ENCODE measurements at regions not wholly inside any gene's neighbourhood (a gene's known extent, or its start where the extent isn't known, plus 50 kb on each side); places are given as distances from the start of the nearest gene placed in this dataset.
"Not testable (repeated sequence)": the region's sequence is repeated elsewhere in the genome, so short reads cannot be mapped to it uniquely, and the experiment has no call there.

GRCh38 chr4:156294577-156294976 lies 340.9 kb upstream of the CTSO start:
- no peaks in the 10 kb centered on the region for H3K9me3 ChIP-seq
- ATAC-seq (peak; percentile 72), DNase-seq (no peak)
- H3K4me1 ChIP-seq = peaks cover 0 to 7% of the 10 kb centered on the region in 2 donors
- H3K36me3 ChIP-seq = no peaks in the 10 kb centered on the region
- H3K4me3 ChIP-seq = no peak overlapping the region
- intact Hi-C loops (cut with DNase I) = no loop called here
- H3K27ac ChIP-seq = no peak overlapping the region
- no peaks in the 10 kb centered on the region for H3K27me3 ChIP-seq
- no peak for TF ChIP-seq CTCF (IDR thresholded peaks at IDR 0.05)

- Histone ChIP-seq H3K4me1 (peaks cover 0 to 7% of the 10 kb centered on the region in 2 donors), H3K27me3 (no peaks in the 10 kb centered on the region), H3K27ac (no peak overlapping the region), H3K9me3 (no peaks in the 10 kb centered on the region), H3K4me3 (no peak overlapping the region), H3K36me3 (no peaks in the 10 kb centered on the region)
- TF ChIP-seq CTCF (IDR thresholded peaks at IDR 0.05) = no peak
- intact Hi-C loops (cut with DNase I) = no loop called here
- no peak for DNase-seq
- no peak for ATAC-seq
These were observed 340.1 kb upstream of the CTSO start for GRCh38 chr4:156293657-156294297.

DNA sequence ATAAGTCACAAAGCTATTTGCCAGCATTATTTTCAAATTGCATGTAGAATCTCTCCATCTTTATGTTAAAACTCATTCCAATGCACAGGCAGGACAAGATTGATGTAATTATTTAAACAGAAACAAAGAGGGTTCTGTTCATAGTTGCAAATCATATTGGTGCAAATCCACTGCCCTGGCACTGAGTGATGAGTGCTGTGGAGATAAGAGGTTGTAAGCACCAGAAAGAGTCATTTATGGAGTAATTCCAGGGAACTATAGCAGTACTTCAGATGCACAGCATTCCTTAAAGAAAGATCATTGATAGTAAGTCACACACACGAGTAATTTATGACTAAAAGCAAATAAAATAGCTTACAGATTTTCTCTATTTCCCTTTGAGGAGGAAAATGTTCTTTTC lies 337.7 kb upstream of the CTSO start:
- Histone ChIP-seq H3K9me3 (no peaks in the 10 kb centered on the region), H3K36me3 (no peaks in the 10 kb centered on the region), H3K27ac (no peak overlapping the region), H3K4me3 (no peak overlapping the region), H3K27me3 (no peaks in the 10 kb centered on the region), H3K4me1 (peaks cover 0 to 7% of the 10 kb centered on the region in 2 donors)
- peak; percentile 87 for ATAC-seq
- DNase-seq = no peak
- intact Hi-C loops (cut with DNase I) = no loop called here
- no peak for TF ChIP-seq CTCF (IDR thresholded peaks at IDR 0.05)

- Histone ChIP-seq H3K9me3 (no peaks in the 10 kb centered on the region), H3K4me1 (peaks cover 0 to 7% of the 10 kb centered on the region in 2 donors), H3K27ac (no peak overlapping the region), H3K27me3 (no peaks in the 10 kb centered on the region), H3K36me3 (no peaks in the 10 kb centered on the region), H3K4me3 (no peak overlapping the region)
- ATAC-seq (no peak), DNase-seq (no peak)
- intact Hi-C loops (cut with DNase I) = no loop called here
- no peak for TF ChIP-seq CTCF (IDR thresholded peaks at IDR 0.05)
These were observed 337.1 kb upstream of the CTSO start for GRCh38 chr4:156290811-156291210.

GRCh38 chr4:156290026-156290425 lies 336.4 kb upstream of the CTSO start:
- peak in 1 of 4 donors; percentile 37 for DNase-seq
- H3K4me3 ChIP-seq; H3K36me3 ChIP-seq; intact Hi-C loops (cut with DNase I); H3K9me3 ChIP-seq; H3K4me1 ChIP-seq; H3K27me3 ChIP-seq; ATAC-seq; H3K27ac ChIP-seq: not testable (repeated sequence)

DNA sequence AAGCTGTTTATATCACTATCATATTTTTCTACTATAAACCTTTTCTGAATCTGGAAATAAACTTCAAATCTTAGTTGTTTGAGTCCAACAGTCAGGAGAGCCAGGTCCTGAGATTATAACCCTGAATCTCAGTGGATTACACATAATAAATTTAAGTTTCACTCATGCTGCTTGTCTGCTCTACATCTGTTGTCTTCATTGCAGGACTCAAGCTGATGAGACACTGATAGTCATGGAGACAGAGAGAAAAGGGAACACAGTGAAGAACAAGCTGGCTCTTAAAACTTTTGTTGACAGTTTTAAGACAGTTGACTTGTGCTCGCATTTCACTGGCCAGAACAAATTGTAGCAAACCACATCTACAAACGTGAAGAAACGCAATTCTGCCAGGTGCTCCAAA lies 327.0 kb upstream of the CTSO start:
- TF ChIP-seq CTCF (IDR thresholded peaks at IDR 0.05) = no peak
- no peaks in the 10 kb centered on the region for H3K36me3 ChIP-seq
- ATAC-seq (no peak), DNase-seq (no peak)
- H3K4me3 ChIP-seq = no peak overlapping the region
- no peak overlapping the region for H3K27ac ChIP-seq
- H3K9me3 ChIP-seq = peaks cover 0 to 4% of the 10 kb centered on the region in 2 donors
- intact Hi-C loops (cut with DNase I) = no loop called here
- no peaks in the 10 kb centered on the region for H3K4me1 ChIP-seq
- no peaks in the 10 kb centered on the region for H3K27me3 ChIP-seq

All from left lung (tissue), 4 donors.